Fibroblast of upper back skin (primary cell): ENCODE measurements at regions not wholly inside any gene's neighbourhood (a gene's known extent, or its start where the extent isn't known, plus 50 kb on each side); places are given as distances from the start of the nearest gene placed in this dataset.

Source experiments
- DNase-seq: peaks from one replicate; pipeline ENCODE4 v3.0.0-alpha.2; 2013

DNA sequence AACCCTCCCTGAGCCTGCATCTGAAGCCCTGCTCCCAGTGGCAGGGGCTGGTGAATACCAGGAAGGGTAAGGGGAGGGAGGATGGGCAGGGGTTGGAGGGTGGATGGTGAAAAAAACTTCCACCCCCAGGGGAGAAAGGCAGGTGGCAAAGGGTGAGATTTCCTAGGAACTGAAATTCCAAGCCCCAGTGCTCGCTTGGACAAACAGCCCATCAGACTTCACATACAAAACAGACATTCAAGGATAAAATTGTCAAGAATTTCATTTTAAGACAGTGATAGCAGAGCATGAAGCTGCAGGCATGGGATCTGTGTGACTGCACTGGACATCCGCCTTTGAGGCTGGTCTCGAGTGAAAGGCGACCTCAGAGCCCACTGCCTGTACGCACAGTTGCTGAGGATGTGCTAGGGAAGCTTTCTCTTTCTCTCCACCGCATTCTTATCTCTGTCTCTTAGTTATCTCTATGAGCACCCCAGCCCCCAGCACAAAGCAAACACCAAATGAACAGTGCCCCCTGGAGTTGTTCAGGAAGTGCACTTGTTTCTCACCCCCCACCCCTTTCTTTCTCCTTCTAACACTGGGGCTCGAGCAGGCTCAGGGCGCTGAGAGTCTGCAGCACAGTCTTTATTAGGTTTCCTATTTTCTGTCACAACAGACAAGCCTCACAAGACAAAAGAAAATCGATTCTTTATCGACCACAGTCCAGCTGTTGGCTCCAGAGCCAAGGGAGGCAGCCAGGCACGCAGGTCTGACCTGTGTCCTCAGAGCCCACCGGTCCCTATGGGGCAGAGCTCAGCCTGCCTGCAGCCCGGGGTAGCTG lies 237.3 kb upstream of the NCAM1 start:
- no peak for DNase-seq

DNA sequence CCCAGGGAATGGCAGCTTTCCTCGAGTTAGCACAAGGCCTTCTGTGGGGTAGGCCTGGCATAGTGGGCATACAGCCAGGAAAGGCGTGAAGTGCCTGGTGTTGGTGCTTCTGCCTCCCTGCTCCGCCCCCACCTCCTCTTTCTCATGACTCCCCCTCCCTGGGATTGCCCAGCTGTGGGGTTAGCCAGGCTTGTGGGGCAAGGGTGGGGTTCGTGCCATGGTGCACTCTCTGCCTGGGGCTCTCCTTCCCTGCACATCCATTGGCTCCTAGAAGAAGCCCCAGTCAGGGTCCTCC lies 236.8 kb upstream of the NCAM1 start:
- DNase-seq: no peak

DNA sequence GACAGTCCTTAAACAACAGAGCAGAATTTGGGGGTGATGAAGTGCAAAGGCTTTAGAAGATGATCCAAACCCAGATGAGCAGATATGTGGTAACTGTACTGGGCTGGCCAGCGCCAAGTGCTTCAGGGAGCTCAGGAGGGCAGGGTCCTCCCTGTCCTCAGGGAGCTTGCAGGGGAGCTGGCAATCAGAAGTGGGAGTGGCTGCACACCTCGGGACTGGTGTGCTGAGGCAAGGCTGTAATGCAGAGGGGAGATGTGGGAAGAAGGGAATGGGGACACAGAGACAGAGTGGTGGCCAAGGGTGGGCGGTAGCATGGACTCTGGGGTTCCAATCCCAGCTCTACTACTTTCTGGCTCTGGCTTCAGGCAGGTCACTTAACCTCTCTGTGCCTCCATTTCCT lies 235.6 kb upstream of the NCAM1 start:
- DNase-seq: no peak

DNA sequence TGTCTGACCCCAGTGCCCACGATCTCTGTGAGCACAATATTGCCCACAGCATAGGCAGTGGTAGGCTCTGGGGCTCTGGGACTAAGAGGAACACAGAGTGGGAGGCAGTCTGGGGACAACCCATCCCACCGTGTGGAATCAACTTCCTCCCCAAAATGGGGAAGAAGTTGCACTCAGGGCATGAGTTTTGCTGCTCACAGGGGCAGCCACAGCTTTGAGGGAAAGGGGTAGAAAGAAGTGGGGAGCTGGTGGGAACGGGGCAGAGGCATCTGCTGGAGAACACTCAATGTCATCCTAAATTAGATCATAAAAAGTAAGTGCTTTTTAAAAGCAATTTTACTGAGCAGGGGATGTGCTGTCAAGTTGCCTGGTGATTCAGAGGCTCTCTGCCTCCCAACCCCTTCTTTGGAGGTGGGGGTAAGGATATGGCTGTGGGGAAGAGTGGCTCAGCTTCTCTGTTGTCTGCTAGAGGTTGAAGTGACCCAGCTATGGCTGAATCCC lies 233.8 kb upstream of the NCAM1 start:
- DNase-seq: no peak

DNA sequence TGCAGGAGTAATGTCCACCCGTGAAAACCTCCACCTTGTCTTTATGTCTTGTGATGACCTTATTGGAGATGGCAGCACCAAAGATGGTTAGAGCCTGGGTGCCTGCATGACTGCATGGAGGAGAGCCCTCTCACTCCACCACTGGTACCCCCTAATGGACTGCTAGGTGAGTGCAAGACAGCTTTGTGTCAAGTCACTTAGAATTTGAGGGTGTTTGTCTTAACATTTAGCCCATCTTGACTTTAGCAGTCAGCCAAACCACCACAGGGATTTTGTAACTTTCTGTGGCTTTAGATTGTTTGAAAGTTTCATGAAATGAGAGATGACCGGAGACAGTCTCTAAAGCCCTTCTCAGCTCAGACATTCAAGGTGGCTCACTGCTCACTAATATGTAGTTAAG lies 232.9 kb upstream of the NCAM1 start:
- DNase-seq: no peak

DNA sequence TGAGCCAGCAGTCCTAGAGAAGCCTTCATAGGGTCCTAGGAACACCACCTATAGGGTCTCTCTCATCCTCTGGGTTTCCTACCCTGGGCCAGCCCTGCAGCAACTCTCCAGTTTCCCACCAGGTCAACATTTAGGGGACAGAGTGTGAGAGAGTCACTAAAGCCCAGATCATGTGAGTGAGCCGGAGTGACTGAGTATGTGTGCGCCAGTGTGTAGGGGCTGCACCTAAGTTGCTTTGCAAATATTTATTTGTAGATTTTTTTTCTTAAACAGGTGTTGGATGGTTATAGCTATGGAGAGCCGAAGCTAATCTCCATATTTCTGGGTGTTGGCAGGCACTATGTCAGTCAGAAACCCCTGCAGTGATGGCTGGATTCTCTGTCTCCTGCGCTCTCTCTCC lies 232.5 kb upstream of the NCAM1 start:
- no peak for DNase-seq

DNA sequence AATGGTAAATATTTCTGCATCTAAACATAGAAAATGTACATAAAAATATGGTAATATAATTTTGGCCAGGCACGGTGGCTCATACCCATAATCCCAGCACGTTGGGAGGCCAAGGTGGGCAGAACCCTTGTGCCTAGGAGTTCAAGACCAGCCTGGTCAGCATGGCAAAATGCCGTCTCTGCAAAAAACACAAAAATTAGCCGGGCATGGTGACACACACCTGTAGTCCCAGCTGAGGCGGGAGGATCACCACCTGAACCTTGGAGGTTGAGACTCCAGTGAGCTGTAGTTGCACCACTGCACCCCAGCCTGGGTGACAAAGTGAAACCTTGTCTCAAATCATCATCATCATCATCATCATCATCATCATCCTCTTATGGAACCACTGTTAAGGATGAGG lies 230.6 kb upstream of the NCAM1 start:
- DNase-seq: no peak

DNA sequence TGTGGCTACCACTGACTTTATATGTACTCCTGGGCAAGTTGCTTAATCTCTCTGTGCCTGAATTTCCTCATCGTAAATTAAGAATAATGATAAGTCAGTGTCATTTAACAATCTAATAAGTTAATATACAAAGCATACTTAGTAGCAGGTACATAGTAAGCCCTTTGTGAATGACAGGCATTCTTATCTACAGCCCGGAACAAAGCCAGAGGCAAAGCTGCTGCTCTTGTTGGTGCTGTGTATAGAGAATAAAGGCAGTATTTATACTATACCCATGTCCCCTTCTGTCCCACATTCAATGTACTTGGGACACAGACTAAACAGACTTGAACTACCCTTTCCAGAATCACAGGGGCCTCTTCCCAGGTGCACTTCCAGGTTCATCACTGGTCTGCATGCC lies 229.7 kb upstream of the NCAM1 start:
- no peak for DNase-seq

DNA sequence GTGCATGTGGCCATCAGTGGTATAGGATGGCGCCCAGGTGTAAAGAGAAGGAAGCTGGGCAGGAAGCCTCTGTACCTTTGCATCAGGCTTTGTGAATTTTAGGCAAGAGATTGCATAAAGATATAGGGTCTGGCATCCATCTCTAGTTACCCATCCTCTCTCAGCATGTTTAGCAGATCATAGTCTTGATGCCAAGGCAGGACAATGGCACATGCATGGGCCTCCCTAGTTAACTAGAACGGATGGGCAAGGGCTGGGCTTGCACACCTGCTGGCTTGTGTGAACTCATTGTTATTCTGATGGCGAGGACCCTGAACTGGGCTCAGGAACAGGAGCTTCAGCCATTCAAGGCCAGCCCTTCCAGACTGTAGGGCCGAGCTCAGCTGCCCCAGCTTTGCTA lies 229.2 kb upstream of the NCAM1 start:
- DNase-seq: no peak

DNA sequence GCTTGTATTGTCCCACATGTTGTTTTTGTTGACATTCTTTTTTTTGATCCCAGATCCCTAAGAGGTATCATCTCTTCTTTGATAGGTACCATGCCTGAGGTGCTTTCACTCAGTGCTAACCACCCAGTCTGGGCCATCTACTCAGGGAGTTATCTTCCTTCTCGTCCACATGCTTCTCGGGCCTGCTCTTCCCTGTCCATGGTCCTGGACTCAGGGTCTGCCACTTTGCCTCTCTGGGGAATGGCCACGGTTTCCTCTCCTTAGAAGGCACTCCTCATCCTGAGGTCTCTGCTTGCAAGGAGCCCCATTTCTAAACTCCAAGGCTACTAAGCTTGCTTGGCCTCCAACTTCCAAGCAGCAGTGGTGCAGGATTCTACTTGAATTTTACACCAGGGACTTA lies 227.0 kb upstream of the NCAM1 start:
- peak; percentile 61 for DNase-seq

DNA sequence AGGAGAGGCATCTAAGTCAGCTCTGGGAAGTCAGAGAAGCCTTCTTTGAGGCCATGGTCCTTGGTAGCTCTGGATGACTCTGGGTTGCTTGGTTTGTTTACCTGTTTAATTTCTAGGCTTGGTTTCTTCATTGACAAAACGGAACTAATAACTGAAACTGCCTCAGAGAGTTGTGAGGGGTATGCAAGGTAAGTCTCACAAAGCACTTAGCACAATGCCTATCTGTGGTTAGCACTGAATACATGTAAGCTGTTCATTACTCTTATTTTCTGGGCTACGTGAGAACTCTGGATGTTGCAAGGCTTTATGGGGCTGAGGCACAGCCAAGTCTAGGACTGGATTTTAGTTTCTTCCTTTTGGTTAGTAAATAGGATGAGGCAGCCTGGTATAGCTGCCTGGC lies 225.8 kb upstream of the NCAM1 start:
- no peak for DNase-seq

DNA sequence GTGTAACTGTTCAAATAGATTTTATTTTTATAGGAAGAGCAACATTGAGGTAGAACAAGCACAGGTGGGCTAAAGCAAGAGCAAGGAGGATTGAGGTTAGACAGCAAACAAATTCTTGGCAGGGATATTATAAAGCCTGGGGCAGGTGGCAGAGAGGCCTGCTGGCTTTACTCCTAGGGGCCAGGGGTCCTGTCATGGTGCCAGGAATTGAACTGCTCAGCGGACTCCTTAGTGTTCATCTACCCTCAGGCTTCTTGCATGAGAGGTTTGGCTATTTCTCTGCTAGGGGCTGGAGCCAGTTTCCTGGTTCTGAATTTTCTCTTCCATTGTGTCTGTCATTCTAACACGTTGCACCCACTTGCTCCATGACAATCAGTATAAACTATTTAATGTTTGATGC lies 217.2 kb upstream of the NCAM1 start:
- DNase-seq: no peak

DNA sequence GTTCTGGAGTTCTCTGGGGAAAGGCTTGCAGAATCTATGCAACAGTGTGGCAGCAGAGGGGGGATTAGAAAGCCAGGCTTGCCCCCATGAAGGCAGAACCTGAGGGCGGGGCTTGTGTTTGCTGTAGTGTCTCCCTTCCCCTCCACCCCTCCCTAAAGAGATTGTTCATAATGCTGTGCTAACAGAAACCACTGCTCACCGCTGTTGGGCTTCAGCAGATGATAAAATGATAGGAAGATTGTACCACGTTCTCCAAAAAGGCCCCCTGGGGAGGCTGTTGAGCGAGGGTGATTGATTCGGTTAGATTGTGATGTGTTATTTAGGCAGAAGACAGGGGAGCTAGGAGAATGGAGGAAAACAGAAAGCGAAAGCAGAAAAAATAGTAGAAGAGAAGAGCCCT lies 215.2 kb upstream of the NCAM1 start:
- no peak for DNase-seq

DNA sequence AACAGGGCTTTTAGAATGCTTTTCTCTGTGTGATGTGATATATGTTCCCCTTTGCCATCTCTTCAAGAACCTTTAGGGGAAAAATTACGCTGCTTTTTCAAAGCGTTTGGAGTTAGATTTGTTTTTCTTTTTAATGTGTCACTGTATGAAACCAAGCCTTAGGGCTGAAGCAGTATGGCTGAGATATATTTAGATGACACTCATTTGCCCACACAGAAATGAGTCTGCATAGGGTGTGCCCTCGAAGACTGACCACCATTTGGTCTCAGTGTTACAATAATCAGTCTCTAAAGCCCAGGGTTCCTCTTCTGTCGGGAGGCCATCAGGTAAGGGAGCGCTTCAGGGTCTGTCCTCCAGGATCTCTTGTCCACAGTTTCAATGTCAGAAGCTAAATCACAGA lies 213.0 kb upstream of the NCAM1 start:
- no peak for DNase-seq

DNA sequence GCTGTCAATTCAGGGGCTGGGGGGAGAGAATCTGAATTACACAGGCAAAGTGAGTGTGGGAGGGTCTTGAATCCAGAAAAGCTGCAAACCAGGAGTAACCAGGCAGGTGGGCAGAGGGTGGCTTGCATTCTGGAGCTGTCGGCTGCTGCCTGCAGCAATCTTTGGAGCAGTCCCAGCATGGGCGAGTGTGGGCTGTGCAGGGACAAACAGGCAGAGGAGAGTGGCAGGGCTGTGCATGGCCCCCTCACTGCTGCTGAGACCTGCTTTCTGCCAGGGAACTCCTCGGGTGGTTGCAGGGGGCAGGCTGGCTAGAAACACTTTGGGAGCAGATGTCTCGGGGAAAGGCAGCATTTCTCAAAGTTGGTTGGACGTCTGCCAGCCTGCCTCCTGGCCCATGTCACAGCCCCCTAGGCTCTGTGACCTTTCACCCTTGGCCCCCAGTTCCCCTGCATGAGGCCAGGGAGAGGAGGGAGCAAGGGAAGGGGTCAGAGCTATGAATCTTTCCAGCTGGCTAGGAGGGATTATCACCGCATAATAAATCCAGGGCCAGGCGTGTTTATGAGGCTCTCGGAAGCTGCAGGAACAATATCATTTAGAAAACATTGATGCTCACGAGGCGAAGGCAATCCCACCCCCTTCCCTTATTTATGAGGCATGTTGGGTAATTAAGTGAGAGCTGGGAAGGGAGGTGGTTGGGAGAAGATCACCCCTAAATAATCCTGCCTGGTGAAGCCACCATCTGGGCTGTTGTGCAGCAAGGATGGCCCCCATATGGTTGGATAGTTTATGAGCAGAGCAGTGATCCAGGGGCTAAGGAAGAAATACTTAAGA lies 212.3 kb upstream of the NCAM1 start:
- no peak for DNase-seq

DNA sequence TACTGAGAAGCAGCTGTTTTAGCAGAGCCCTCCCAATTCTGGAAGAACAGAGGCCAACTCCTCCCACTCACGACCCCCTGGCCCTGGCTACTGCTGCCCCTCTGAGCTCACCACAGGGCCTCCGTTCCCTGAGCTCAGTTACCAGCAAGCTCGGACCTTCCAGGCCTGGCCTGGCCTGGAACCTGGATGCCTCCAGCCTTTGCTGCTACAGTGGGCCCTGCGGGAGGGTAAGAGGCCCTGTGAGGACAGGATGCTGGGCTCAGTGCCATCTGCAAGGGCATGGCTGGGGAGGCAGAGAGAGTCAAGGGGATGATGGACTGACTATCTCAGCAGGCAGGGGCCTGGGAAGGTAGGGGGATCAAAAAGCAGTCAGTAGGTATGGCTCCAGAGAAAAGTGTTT lies 209.9 kb upstream of the NCAM1 start:
- DNase-seq: no peak

DNA sequence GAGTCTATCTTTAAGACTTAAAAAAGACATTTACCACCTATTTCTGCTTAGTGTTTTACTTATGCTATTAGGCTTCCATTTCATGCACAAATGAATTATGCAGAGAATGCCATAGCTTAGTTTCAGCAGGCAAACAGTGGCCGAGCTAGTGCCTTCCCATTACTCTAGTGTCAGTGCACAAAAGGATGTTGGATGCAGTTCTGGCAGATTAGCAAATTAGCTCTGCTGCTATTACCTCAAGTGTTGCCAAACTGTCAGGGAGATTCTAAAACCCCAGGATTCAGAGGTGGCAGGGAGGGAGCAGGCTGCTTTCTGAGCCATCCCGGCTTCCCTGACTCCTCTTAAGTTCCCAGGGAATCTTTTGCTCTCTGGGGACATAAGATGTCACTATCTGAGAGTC lies 209.4 kb upstream of the NCAM1 start:
- DNase-seq: no peak

DNA sequence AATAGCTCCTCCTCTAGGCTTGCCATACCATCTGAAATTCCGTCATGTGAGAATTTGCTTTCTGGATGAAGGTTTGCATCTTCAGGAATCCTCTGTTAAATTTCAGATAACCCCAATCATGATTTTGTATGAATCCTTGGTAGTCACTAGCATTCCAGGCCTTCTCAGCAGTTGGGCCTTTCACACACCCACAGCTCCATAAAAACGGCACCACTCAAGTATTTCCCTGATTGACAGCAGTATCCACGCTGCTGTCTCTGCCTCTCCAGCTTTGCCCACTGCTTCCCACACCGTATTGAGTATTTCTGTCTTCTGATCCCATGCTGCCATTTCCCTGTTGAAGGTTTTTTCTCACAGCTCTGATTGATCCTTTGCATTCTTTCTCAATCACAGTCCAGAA lies 208.7 kb upstream of the NCAM1 start:
- DNase-seq: no peak

DNA sequence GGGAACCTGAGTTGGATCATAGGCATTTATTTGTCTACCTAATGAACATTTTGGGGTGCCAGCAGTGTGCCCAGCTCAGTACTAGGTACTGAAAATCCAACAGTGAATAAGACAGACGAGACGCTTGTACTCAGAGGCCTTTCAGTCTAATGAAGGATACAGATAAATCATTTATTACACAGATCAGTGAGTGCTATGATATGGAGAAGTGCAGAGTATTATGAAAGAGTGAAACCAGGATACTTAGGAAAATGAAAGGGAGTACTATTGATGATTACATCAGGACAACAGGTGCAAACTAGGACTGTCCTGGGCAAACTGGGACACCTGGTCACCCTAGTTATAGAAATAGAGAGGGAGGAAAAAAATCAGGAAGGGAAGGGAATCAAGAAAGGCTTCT lies 207.5 kb upstream of the NCAM1 start:
- no peak for DNase-seq

DNA sequence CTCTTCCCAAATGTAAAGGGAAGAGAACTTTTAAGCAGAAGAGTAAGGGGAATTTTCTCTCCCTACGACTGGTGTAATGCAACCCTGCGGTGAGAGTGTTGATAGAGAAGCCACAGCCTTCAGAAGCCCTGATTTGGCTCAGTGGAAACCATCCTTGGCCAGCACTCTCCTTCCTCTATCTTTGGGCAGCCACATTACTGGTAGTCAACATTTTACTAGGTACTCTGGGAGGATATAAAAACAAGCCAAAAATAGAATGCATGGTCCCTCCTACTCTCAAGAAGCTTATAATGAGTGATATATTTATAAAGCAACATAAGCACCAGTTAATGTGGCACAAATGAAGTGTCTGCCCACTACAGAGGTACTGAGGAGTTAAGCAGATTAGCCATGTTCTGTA lies 201.8 kb upstream of the NCAM1 start:
- no peak for DNase-seq

DNA sequence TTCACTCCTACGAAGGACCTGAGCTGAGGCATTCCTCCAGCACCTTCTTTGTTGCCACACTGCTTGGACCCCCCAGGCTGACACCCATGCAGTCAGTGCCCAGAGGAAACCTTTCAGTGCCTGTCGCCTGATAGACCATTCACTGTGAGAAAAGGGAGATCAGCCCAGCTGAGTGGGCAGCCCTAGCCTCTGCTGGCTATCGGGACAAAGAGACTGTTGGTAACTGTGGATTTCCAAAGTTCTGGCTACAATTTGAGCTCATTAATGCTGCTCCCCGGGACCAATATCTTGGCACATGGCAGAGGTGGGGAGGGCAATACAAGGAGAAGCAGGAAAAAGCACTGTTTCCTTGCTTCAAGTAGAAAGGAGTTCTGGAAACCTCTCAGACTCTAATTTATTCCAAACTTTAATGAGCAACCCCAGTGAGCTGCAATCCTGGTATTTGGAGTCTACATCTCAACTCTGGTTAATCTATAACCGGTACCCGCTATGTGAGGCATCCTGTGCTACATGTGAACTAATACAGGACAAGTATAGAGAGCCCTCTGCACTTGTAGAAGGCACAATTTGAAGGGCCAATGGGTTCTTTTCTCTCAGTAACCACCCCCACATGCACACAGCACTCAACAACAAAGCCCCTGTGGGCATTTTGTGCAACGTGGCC lies 200.7 kb upstream of the NCAM1 start:
- no peak for DNase-seq

DNA sequence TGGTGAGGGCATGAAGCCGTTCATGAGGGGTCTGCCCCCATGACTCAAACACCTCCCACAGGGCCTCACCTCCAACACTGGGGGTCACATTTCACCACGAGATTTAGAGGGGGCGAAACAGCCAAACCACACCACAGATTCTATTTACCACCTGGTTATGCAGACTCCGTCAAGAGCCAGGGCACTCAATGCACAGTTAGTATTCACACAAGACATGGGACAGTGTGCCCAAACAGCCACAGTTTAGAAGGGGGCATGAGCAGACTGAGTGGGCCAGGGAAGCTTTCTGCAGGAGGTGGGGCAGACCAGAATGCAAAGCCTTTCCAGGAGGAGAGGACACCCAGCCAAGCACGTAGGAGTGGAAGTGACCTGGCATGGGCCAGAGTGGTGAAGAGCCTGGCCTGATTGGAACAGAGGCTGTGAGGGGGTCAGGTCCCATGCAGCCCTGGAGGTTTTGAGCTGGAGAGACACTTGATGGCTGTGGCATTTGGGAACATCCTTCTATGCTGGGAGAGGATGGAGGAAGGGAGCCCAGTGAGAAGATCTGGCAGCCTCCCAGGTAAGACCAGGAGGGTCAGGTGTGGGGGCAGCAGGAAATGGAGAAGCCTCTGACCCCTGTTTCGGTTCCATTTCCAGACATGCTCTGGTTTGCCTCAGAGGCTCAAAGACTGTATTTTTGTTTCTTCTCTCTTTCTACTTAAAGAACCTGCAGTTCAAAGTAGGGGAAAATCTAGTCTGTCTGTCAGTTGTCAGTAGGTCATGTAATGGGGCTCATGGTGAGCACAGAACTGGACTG lies 199.1 kb upstream of the NCAM1 start:
- DNase-seq: no peak

DNA sequence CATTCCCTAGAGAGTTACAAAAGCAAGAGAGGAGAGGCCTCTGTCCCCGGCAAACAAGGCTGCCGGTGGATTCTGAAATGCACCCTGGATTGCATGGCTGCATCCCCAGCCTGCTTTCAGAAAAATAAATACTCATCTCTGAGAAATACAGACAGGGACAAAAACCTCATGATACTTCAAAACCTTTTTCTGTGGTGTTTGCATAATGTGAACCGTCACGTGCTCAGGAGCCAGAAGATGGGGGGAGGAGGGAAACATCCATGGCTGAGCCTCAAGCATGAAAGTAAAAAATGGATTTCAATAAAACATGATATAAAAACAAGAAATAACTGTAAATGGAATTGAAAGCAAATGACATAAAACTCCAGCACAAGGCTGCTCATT lies 198.5 kb upstream of the NCAM1 start:
- no peak for DNase-seq
